Mammary epithelial cell (primary cell): ENCODE measurements at regions not wholly inside any gene's neighbourhood (a gene's known extent, or its start where the extent isn't known, plus 50 kb on each side); places are given as distances from the start of the nearest gene placed in this dataset.

Experiments used
- EZH2 ChIP-seq: IDR thresholded peaks from 2 replicates; pipeline ENCODE4 v1.6.1; 2012; ENCODE audit warnings: low read length, inconsistent platforms, borderline replicate concordance
- TF ChIP-seq, protein P1 (sequence below), 2 donors: IDR thresholded peaks in 1 of 2; conservative IDR thresholded peaks in 1 of 2; 2 replicates each; pipeline ENCODE4 v1.5.1; 2011 to 2012; ENCODE audit warnings: inconsistent platforms in 2 of 2, low read length in 2 of 2, mild to moderate bottlenecking in 2 of 2, control low read depth in 1 of 2, low read depth in 1 of 2; ENCODE audit not compliant: insufficient read depth in 1 of 2; ENCODE audit errors: extremely low read depth in 1 of 2

DNA sequence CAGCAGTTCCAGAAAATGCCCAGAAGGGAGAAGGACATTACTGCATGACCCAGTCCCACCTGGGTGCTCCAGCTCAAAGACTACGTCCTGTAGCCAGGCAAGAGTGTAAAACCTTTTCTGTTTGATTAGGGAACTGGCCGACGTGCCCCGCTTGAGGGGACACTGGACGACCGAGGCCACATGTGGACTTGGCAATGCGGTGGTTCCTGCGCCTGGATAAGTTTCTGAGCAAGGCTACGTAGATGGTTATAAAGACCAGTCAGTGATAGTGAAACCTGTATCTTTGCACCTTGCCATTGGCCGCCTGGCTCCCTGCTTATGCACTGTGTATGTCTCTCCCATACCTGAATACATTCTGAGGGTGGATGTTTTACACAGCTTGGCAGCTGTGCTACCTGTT is 567.0 kb upstream of the CRIM1 start:
- TF ChIP-seq, protein P1, sequence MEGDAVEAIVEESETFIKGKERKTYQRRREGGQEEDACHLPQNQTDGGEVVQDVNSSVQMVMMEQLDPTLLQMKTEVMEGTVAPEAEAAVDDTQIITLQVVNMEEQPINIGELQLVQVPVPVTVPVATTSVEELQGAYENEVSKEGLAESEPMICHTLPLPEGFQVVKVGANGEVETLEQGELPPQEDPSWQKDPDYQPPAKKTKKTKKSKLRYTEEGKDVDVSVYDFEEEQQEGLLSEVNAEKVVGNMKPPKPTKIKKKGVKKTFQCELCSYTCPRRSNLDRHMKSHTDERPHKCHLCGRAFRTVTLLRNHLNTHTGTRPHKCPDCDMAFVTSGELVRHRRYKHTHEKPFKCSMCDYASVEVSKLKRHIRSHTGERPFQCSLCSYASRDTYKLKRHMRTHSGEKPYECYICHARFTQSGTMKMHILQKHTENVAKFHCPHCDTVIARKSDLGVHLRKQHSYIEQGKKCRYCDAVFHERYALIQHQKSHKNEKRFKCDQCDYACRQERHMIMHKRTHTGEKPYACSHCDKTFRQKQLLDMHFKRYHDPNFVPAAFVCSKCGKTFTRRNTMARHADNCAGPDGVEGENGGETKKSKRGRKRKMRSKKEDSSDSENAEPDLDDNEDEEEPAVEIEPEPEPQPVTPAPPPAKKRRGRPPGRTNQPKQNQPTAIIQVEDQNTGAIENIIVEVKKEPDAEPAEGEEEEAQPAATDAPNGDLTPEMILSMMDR (conservative IDR thresholded peaks at IDR 0.05 in 1 of 2, IDR thresholded peaks at IDR 0.05 in 1 of 2; ENCODE audit: extremely low read depth in 1 of 2, insufficient read depth in 1 of 2, low read depth in 1 of 2, low read length in 2 of 2) = no peak
- TF ChIP-seq EZH2 = no peak
